Testis (tissue), 2 donors: ENCODE measurements at regions not wholly inside any gene's neighbourhood (a gene's known extent, or its start where the extent isn't known, plus 50 kb on each side); places are given as distances from the start of the nearest gene placed in this dataset.

Experiments used
- POLR2A ChIP-seq: fragments of 450-650 bp; IDR thresholded peaks from one replicate; pipeline ENCODE4 v1.6.1; 2017; ENCODE audit warnings: antibody characterized with exemption, mild to moderate bottlenecking, moderate library complexity
- TF ChIP-seq, protein P1 (sequence below), 3 experiments: fragments of 450-650 bp in 2 of 3; fragments of 200-600 bp in 1 of 3; sonication (generic) in 1 of 3; IDR thresholded peaks; one replicate each; pipeline ENCODE4 v1.5.1; 2016 to 2019; ENCODE audit warnings: antibody characterized with exemption in 3 of 3, mild to moderate bottlenecking in 2 of 3, moderate library complexity in 1 of 3

DNA sequence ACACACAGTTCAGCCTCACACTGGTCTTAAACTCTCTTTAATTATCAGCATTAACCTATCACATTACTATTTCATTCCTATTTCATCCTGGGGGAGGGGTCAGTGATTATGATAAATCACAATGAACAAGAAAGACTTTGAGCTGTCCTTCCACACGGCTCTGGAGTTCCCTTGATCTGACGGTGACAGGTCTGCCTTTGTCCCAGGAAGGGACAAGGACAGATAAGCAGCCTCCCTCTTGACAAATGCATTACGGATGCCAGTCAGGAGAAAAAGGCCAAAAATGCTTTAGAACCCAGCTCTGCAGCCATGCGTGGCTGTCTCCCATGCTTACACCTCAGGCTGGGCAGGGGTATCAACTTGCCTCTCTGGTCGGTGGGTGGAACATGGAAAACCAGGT is 281.7 kb downstream of the BCL11A start:
- TF ChIP-seq, protein P1, sequence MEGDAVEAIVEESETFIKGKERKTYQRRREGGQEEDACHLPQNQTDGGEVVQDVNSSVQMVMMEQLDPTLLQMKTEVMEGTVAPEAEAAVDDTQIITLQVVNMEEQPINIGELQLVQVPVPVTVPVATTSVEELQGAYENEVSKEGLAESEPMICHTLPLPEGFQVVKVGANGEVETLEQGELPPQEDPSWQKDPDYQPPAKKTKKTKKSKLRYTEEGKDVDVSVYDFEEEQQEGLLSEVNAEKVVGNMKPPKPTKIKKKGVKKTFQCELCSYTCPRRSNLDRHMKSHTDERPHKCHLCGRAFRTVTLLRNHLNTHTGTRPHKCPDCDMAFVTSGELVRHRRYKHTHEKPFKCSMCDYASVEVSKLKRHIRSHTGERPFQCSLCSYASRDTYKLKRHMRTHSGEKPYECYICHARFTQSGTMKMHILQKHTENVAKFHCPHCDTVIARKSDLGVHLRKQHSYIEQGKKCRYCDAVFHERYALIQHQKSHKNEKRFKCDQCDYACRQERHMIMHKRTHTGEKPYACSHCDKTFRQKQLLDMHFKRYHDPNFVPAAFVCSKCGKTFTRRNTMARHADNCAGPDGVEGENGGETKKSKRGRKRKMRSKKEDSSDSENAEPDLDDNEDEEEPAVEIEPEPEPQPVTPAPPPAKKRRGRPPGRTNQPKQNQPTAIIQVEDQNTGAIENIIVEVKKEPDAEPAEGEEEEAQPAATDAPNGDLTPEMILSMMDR (IDR thresholded peaks at IDR 0.05), result no peak
- TF ChIP-seq POLR2A, result no peak
